ENCODE measurements at regions not wholly inside any gene's neighbourhood (a gene's known extent, or its start where the extent isn't known, plus 50 kb on each side); places are given as distances from the start of the nearest gene placed in this dataset.
"Not testable (repeated sequence)": the region's sequence is repeated elsewhere in the genome, so short reads cannot be mapped to it uniquely, and the experiment has no call there.

- no peak for DNase-seq
These were observed 120.6 kb downstream of the MYCN start for GRCh38 chr2:16060936-16061338.

DNA sequence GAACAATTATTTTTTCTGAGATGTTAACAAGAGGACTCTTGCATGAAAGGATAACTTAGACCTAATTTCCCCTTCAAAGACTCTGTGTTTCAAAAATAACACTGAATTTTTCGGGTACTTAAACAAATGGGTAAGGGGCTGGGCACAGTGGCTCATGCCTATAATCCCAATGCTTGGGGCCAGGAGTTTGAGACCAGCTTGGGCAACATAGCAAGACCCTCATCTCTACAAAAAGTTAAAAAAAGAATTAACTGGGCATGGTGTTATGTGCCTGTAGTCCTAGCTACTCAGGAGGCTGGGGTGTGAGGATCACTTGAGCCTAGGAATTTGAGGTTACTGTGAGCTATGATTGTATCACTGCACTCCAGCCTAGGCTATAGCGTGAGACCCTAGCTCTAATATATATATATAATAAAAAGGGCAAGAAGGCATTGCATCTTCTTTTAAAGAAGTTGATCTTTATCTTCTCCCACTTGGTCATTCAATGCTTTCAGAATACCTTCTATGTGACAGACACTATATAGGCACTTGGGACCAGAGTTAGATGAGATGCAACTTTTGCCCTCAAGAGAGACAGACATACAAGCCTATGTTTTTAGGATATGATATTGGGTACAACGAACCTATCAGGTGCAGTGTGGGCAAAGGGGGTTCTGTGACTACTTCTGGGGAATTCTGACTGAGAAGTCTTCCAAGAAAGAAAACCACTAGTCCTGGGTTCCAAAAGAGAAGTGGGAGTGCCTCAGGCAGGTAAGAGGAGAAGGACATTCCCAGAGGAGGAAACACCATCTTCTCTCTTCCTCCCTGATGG lies 120.0 kb downstream of the MYCN start:
- DNase-seq, result no peak

GRCh38 chr2:16059393-16060016 lies 119.2 kb downstream of the MYCN start:
- no peak for DNase-seq

DNA sequence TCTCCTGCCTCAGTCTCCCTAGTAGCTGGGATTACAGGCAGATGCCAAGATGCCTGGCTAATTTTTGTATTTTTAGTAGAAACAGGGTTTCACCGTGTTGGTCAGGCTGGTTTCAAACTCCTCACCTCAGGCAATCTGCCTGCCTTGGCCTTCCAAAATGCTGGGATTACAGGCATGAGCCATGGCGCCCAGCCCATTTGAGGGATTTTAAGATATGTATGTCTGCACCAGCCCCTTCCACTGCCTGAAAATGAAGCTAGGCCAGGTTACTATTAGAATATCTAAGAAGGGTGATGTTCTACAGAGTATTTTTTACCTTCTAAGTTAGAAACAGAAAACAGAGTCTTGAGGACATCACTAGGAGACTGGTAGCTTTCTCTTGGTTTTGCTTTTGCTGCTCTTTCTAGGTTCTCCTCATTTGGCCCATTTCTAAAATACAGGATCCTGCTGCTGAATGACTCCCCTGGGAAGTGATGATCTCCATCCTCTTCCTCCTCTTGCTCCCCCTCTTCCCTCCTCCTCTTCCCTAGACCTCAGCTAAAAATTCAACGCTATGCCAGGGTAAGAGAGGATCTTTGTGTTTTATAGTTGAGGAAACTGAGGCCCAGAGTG lies 118.5 kb downstream of the MYCN start:
- DNase-seq, result no peak

- no peak for DNase-seq
These were observed 117.9 kb downstream of the MYCN start for GRCh38 chr2:16058256-16058655.

DNA sequence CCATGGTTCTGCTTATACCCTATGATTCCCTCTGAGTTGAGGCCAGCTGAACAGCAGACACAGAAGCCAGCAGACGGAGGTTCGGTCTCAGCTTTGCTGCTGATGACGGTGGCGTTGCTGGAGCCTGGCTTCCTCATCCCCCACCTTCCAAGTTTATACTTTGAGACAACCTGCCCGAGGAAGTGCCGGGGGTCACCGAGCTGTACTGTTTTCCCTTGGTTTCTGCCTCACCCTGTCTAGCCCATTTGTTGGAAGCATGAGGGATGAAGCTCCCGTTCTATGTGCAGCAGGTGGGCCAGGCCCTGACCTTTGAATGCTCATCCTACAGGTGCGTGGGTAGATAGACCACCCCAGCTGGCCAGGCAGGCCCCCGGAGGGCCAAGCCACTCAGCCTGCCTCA lies 117.3 kb downstream of the MYCN start:
- no peak for DNase-seq

GRCh38 chr2:16055848-16056580 lies 115.7 kb downstream of the MYCN start:
- no peak for DNase-seq

DNA sequence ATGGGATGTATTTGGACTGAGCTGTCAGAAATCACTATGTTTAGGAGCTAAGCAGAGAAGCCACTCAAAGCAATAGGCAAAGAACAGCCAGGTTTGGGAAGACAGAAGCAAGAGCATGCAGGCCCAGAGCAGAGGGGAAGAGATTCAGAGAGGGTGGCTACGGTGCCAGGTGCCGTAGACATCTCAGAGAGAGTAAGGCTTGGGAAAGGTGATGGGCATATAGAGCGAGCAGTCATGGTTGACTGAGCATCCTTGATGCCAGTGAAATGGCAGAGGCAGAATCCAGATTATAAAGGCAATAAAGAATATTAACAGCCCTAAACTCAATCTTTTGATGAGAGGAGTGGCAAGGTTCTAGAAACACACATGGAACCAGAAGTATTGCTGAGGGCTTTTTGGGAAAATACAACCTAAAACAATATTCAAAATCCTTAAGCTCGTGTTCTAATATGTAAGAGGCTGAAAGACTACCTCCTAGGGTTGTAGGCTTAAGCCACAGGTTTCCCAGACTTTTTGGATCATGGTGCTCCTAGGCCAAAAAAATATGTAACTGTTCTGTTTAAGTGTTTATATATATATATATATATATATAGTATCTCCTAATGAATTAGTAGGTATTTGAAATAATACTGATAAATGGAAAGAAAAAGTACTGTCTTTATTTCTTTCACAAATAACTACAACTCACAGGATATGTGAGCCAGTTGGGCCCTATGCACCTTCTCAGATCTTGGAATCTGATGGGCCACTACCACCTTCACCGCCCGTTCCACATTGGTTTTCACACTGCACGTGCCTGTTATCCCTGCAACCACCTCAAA lies 113.3 kb downstream of the MYCN start:
- DNase-seq, result no peak

GRCh38 chr2:16052571-16053052 lies 112.3 kb downstream of the MYCN start:
- not testable (repeated sequence) for DNase-seq

GRCh38 chr2:16051841-16052564 lies 111.7 kb downstream of the MYCN start:
- DNase-seq, result no peak

- DNase-seq, result no peak
These were observed 110.6 kb downstream of the MYCN start for GRCh38 chr2:16050908-16051489.

GRCh38 chr2:16050261-16050907 lies 110.0 kb downstream of the MYCN start:
- no peak for DNase-seq

DNA sequence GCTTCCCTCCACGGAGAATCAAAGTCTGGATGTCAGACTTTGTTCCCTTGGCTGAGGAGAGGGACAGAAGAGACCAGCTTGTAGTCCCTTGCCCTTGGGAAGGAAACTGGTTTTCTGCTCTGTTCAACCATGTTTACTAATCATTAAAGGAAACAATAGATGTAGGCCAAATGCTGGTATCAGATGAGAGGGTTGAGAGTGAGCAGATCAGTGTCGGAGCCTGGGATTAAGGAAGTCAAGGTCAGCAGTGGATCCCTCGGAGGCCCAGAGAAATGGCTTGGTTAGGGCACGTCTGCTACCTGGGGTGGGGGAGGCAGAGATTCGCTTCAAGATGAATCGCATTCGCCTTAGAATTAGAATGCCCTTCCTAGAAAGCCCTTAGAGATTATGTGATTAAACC lies 109.1 kb downstream of the MYCN start:
- DNase-seq, result no peak

DNA sequence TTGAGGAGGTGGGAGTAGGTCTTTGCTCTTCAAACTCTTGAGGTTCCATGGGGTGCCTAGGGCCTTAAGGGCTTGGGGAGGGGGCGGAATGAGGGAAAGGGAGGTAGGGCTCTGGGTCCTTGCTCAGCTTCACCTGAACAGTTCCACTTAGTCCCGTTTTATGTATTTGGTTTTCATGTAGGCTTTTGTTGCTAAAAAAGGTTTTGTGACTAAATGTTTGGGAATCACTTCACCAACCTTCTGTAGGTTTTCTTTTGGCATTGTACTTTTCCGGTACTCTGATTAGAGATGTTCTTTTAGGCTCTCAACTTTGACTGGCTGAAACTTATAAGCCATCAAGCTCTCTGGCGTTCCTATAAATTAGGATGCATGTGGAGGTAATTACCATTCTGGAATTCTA lies 108.1 kb downstream of the MYCN start:
- DNase-seq, result no peak

DNA sequence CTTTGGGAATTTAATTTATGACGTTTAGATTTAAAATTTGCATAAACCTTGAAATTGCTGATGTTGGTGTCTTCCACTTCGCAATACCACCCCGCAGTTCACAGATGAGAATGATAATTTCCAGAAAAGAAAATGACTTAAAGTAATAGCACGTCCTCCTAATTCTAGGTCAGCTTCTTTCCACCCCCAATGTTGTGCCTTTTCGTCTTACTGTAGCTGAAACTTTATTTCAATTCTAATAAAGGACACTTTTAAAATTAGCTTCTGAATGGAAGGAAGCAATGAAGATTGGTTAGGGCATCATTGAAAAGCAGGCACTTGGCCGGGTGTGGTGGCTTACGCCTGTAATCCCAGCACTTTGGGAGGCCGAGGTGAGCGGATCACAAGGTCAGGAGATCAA lies 107.4 kb downstream of the MYCN start:
- no peak for DNase-seq

DNA sequence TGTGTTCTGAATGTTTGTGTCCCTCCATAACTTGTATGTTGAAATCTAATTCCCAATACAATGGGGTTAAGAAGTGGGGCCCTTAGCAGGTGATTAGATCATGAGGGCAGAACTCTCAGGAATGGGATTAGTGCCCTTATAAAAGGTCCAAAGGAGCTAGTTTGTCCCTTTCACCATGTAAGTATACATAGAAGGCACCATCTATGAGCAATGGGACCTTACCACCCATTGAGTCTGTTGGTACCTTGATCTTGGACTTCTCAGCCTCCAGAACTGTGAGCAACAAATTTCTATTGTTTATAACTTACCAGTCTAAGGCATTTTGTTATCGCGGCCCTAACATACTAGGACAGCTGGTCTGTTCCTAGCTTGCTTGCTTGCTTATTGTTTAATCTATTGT lies 106.3 kb downstream of the MYCN start:
- DNase-seq, result no peak

GRCh38 chr2:16045653-16046352 lies 105.5 kb downstream of the MYCN start:
- DNase-seq, result no peak

GRCh38 chr2:16044946-16045456 lies 104.7 kb downstream of the MYCN start:
- no peak for DNase-seq

- DNase-seq, result no peak
These were observed 103.3 kb downstream of the MYCN start for GRCh38 chr2:16043627-16044026.

DNA sequence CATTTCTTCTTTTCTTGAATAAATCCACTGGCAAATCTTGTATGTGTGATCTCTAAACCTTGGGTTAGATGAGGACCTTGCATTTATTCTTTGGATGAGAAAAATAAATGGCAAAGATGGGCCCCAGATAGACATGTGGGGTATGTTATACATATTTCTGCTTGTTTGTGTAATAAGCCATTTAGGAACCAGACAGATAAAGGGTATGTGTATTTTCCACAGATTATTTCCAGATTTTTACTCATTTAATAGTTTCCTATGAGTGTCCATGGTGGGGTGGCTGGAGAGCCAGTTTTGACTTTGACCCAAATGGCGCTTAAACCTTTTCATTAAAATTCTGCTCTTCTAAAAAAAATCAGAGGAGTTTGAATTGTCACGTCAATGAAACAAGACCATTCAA lies 102.8 kb downstream of the MYCN start:
- no peak for DNase-seq
